ENCODE measurements at regions not wholly inside any gene's neighbourhood (a gene's known extent, or its start where the extent isn't known, plus 50 kb on each side); places are given as distances from the start of the nearest gene placed in this dataset.

GRCh38 chr17:14886200-14886739 is 378.9 kb downstream of the PMP22 start:
- DNase-seq (ENCODE audit: low spot score), result no peak

- DNase-seq (ENCODE audit: low spot score), result no peak
Measured at GRCh38 chr17:14882131-14882530, 383.0 kb downstream of the PMP22 start.

GRCh38 chr17:14875557-14876412 is 389.3 kb downstream of the PMP22 start:
- DNase-seq (ENCODE audit: low spot score), result no peak

- DNase-seq (ENCODE audit: low spot score), result no peak
Measured at GRCh38 chr17:14873996-14874395, 391.1 kb downstream of the PMP22 start.

GRCh38 chr17:14873540-14873939 is 391.6 kb downstream of the PMP22 start:
- no peak for DNase-seq (ENCODE audit: low spot score)

- DNase-seq (ENCODE audit: low spot score), result no peak
Measured at GRCh38 chr17:14871921-14872320, 393.2 kb downstream of the PMP22 start.

GRCh38 chr17:14866266-14866665 is 398.9 kb downstream of the PMP22 start:
- DNase-seq (ENCODE audit: low spot score), result no peak

GRCh38 chr17:14864127-14864526 is 401.0 kb downstream of the PMP22 start:
- no peak for DNase-seq (ENCODE audit: low spot score)

GRCh38 chr17:14859542-14859941 is 405.6 kb downstream of the PMP22 start:
- no peak for DNase-seq (ENCODE audit: low spot score)

- no peak for DNase-seq (ENCODE audit: low spot score)
Measured at GRCh38 chr17:14856176-14856575, 408.9 kb downstream of the PMP22 start.

- DNase-seq (ENCODE audit: low spot score), result no peak
Measured at GRCh38 chr17:14854691-14855090, 410.4 kb downstream of the PMP22 start.

- no peak for DNase-seq (ENCODE audit: low spot score)
Measured at GRCh38 chr17:14845591-14846281, 419.4 kb downstream of the PMP22 start.

- DNase-seq (ENCODE audit: low spot score), result no peak
Measured at GRCh38 chr17:14843086-14843795, 421.9 kb downstream of the PMP22 start.

GRCh38 chr17:14840616-14841231 is 424.4 kb downstream of the PMP22 start:
- DNase-seq (ENCODE audit: low spot score), result no peak

- DNase-seq (ENCODE audit: low spot score), result no peak
Measured at GRCh38 chr17:14838567-14838966, 426.6 kb downstream of the PMP22 start.

GRCh38 chr17:14833201-14833785 is 431.8 kb downstream of the PMP22 start:
- no peak for DNase-seq (ENCODE audit: low spot score)

- DNase-seq (ENCODE audit: low spot score), result no peak
Measured at GRCh38 chr17:14831491-14831890, 433.6 kb downstream of the PMP22 start.

GRCh38 chr17:14827396-14827919 is 437.7 kb downstream of the PMP22 start:
- no peak for DNase-seq (ENCODE audit: low spot score)

GRCh38 chr17:14826358-14826757 is 438.8 kb downstream of the PMP22 start:
- no peak for DNase-seq (ENCODE audit: low spot score)

- no peak for DNase-seq (ENCODE audit: low spot score)
Measured at GRCh38 chr17:14818469-14818868, 446.7 kb downstream of the PMP22 start.

- no peak for DNase-seq (ENCODE audit: low spot score)
Measured at GRCh38 chr17:14815079-14815478, 450.0 kb downstream of the PMP22 start.

Data from CD4-positive, alpha-beta T cell treated with Interleukin-6 at 100 ng/mL for 8 hours (primary cell).